Erythroblast (primary cell): ENCODE measurements at regions not wholly inside any gene's neighbourhood (a gene's known extent, or its start where the extent isn't known, plus 50 kb on each side); places are given as distances from the start of the nearest gene placed in this dataset.
"Not testable (repeated sequence)": the region's sequence is repeated elsewhere in the genome, so short reads cannot be mapped to it uniquely, and the experiment has no call there.

Experiments
- DNase-seq, 2 experiments: peaks; one replicate each; lab custom pipeline; 2025; lab: John Stamatoyannopoulos, UW
- GATA1 ChIP-seq: IDR thresholded peaks from 2 replicates; pipeline ENCODE4 v1.6.1; 2011; ENCODE audit warnings: low read depth, mild to moderate bottlenecking, control low read depth, low read length, moderate library complexity
- POLR2A ChIP-seq: IDR thresholded peaks from 2 replicates; pipeline ENCODE4 v1.6.1; 2011; ENCODE audit warnings: mild to moderate bottlenecking, low read length

- TF ChIP-seq POLR2A, result no peak
- no peak for TF ChIP-seq GATA1
- no peak for DNase-seq
These were observed 558.8 kb upstream of the CHAC2 start for GRCh38 chr2:53208815-53209214.

- not testable (repeated sequence) for DNase-seq
These were observed 561.4 kb upstream of the CHAC2 start for GRCh38 chr2:53206226-53206625.

- TF ChIP-seq POLR2A, result no peak
- TF ChIP-seq GATA1, result no peak
- no peak for DNase-seq
These were observed 565.5 kb upstream of the CHAC2 start for GRCh38 chr2:53202063-53202462.

- no peak for TF ChIP-seq POLR2A
- TF ChIP-seq GATA1, result no peak
- DNase-seq, result no peak
These were observed 567.5 kb upstream of the CHAC2 start for GRCh38 chr2:53200072-53200471.

GRCh38 chr2:53188851-53189510, 578.6 kb upstream of the CHAC2 start:
- TF ChIP-seq GATA1, result no peak
- no peak for TF ChIP-seq POLR2A
- DNase-seq, result no peak

GRCh38 chr2:53183581-53183980, 584.0 kb upstream of the CHAC2 start:
- TF ChIP-seq POLR2A (no peak), GATA1 (no peak)

GRCh38 chr2:53182601-53183000, 585.0 kb upstream of the CHAC2 start:
- TF ChIP-seq GATA1, result no peak
- no peak for TF ChIP-seq POLR2A

More at GRCh38 chr2:53183581-53183980, 584.0 kb upstream of the CHAC2 start:
- DNase-seq, result no peak

GRCh38 chr2:53181759-53182158, 585.8 kb upstream of the CHAC2 start:
- TF ChIP-seq POLR2A, result no peak
- no peak for TF ChIP-seq GATA1
- no peak for DNase-seq

More at GRCh38 chr2:53182601-53183000, 585.0 kb upstream of the CHAC2 start:
- DNase-seq, result no peak

- no peak for DNase-seq
- TF ChIP-seq GATA1, result no peak
- no peak for TF ChIP-seq POLR2A
These were observed 590.3 kb upstream of the CHAC2 start for GRCh38 chr2:53177327-53177726.

GRCh38 chr2:53174539-53174938, 593.1 kb upstream of the CHAC2 start:
- no peak for TF ChIP-seq GATA1
- TF ChIP-seq POLR2A, result no peak
- no peak for DNase-seq

- TF ChIP-seq GATA1 (no peak), POLR2A (no peak)
- no peak for DNase-seq
These were observed 593.7 kb upstream of the CHAC2 start for GRCh38 chr2:53173698-53174455.

- TF ChIP-seq GATA1 (no peak), POLR2A (no peak)
These were observed 594.5 kb upstream of the CHAC2 start for GRCh38 chr2:53173091-53173490.

GRCh38 chr2:53170466-53170865, 597.1 kb upstream of the CHAC2 start:
- TF ChIP-seq POLR2A, result no peak
- TF ChIP-seq GATA1, result no peak
- DNase-seq, result no peak

More at GRCh38 chr2:53173091-53173490, 594.5 kb upstream of the CHAC2 start:
- no peak for DNase-seq

- TF ChIP-seq POLR2A, result no peak
- no peak for TF ChIP-seq GATA1
- DNase-seq, result no peak
These were observed 600.4 kb upstream of the CHAC2 start for GRCh38 chr2:53167227-53167626.
